Peyer's patch (tissue), 4 donors: ENCODE measurements at regions not wholly inside any gene's neighbourhood (a gene's known extent, or its start where the extent isn't known, plus 50 kb on each side); places are given as distances from the start of the nearest gene placed in this dataset.

ENCODE experiments used
- CTCF ChIP-seq, 6 experiments: fragments of 450-650 bp in 4 of 6; fragments of 200-600 bp in 2 of 6; sonication (generic) in 1 of 6; IDR thresholded peaks; one replicate each; pipeline ENCODE4 v1.5.1; 2017 to 2019; ENCODE audit warnings: antibody characterized with exemption in 6 of 6, mild to moderate bottlenecking in 3 of 6, moderate library complexity in 1 of 6
- POLR2A ChIP-seq, 2 donors: fragments of 450-650 bp; IDR thresholded peaks; one replicate each; pipeline ENCODE4 v1.5.1; 2017; ENCODE audit warnings: antibody characterized with exemption in 2 of 2, mild to moderate bottlenecking in 2 of 2, moderate library complexity in 2 of 2

- TF ChIP-seq CTCF (IDR thresholded peaks at IDR 0.05), result no peak
- TF ChIP-seq POLR2A (IDR thresholded peaks at IDR 0.05), result no peak
Observed at GRCh38 chr18:25001803-25002202, 350.2 kb downstream of the ZNF521 start.
